Neural progenitor cell (in vitro differentiated cells): ENCODE measurements at regions not wholly inside any gene's neighbourhood (a gene's known extent, or its start where the extent isn't known, plus 50 kb on each side); places are given as distances from the start of the nearest gene placed in this dataset.

ENCODE experiments used
- EZH2 ChIP-seq: fragments of 200-600 bp; sonication (generic); IDR thresholded peaks from 2 replicates; pipeline ENCODE4 v1.6.1; 2017; ENCODE audit warnings: antibody characterized with exemption, mild to moderate bottlenecking, moderate library complexity
- TF ChIP-seq, protein P1 (sequence below): fragments of 200-600 bp; sonication (generic); IDR thresholded peaks from 2 replicates; pipeline ENCODE4 v1.5.1; 2017; ENCODE audit warnings: antibody characterized with exemption, mild to moderate bottlenecking

DNA sequence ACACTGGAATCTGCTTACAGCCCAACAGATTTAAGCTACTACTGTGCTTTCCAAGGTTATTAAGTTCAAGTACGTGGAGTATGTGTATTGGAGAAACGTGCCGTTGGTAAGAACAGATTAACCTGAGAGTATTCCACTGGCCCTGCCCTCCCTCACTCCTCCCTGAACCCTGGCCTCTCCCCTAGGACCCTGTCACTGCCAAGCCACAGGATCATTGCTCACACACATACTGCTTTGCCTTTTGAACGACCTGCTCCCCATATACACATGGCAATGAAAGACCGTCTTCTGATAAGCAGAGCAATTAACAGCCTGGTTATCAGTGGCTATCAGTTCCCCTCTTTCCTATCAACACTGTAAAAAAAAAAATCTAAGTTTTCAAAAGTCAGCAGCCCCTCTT, 458.9 kb upstream of the DYNLRB2 start:
- TF ChIP-seq, protein P1, sequence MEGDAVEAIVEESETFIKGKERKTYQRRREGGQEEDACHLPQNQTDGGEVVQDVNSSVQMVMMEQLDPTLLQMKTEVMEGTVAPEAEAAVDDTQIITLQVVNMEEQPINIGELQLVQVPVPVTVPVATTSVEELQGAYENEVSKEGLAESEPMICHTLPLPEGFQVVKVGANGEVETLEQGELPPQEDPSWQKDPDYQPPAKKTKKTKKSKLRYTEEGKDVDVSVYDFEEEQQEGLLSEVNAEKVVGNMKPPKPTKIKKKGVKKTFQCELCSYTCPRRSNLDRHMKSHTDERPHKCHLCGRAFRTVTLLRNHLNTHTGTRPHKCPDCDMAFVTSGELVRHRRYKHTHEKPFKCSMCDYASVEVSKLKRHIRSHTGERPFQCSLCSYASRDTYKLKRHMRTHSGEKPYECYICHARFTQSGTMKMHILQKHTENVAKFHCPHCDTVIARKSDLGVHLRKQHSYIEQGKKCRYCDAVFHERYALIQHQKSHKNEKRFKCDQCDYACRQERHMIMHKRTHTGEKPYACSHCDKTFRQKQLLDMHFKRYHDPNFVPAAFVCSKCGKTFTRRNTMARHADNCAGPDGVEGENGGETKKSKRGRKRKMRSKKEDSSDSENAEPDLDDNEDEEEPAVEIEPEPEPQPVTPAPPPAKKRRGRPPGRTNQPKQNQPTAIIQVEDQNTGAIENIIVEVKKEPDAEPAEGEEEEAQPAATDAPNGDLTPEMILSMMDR = no peak
- TF ChIP-seq EZH2 = no peak
